ENCODE measurements at regions not wholly inside any gene's neighbourhood (a gene's known extent, or its start where the extent isn't known, plus 50 kb on each side); places are given as distances from the start of the nearest gene placed in this dataset.

GRCh38 chr9:126147186-126147935 is 179.3 kb upstream of the MVB12B start:
- H3K36me3 ChIP-seq (ENCODE audit: control insufficient read depth in 1 of 2, insufficient read depth in 2 of 2, low read depth in 1 of 2, low read length in 2 of 2), result no peaks in the 10 kb centered on the region
- H3K4ac ChIP-seq (ENCODE audit: low read depth in 1 of 2, low read length in 2 of 2), result no peak overlapping the region
- no peak overlapping the region for H3K4me3 ChIP-seq (ENCODE audit: insufficient read depth in 1 of 2, low read depth in 1 of 2, low read length in 2 of 2)
- H3K4me2 ChIP-seq (ENCODE audit: low read length, poor library complexity, severe bottlenecking), result no peak overlapping the region
- peaks cover 41 to 63% of the 10 kb centered on the region in 2 experiments for H3K27me3 ChIP-seq (ENCODE audit: control insufficient read depth in 1 of 2, insufficient read depth in 1 of 2, low read length in 2 of 2)
- no peaks in the 10 kb centered on the region for H3K4me1 ChIP-seq (ENCODE audit: control insufficient read depth, insufficient read depth, low read depth, low read length)
- H4K91ac ChIP-seq (ENCODE audit: low read length), result no peak overlapping the region
- no peak overlapping the region for H2BK120ac ChIP-seq (ENCODE audit: low read depth, low read length)
- H3K14ac ChIP-seq (ENCODE audit: low read length in 2 of 2), result no peak overlapping the region
- H3K9ac ChIP-seq (ENCODE audit: low read length), result no peak overlapping the region
- H2AK5ac ChIP-seq (ENCODE audit: low read length, severe bottlenecking), result no peak overlapping the region
- peaks cover 5% of the 10 kb centered on the region for H3K9me3 ChIP-seq (ENCODE audit: control insufficient read depth, low read length)
- no peak overlapping the region for H2BK5ac ChIP-seq (ENCODE audit: low read depth, low read length, poor library complexity, severe bottlenecking)
- H3K27ac ChIP-seq (ENCODE audit: low read length, poor library complexity, severe bottlenecking), result no peak overlapping the region
- 84% methylated on average over 6 of the region's 10 CpGs for WGBS
- no peak overlapping the region for H2AFZ ChIP-seq (ENCODE audit: low read depth, low read length)
- no peak overlapping the region for H3K18ac ChIP-seq (ENCODE audit: low read depth in 1 of 2, low read length in 2 of 2)
- H4K8ac ChIP-seq (ENCODE audit: low read length), result no peak overlapping the region
- H3K79me1 ChIP-seq (replicated peaks; ENCODE audit: low read length, poor library complexity, severe bottlenecking), result no peaks in the 10 kb centered on the region
- no peak overlapping the region for H2BK12ac ChIP-seq (ENCODE audit: low read length in 2 of 2)
- no peak overlapping the region for H2BK15ac ChIP-seq (ENCODE audit: low read depth, poor library complexity, severe bottlenecking)
- DNase-seq, result no peak
- H3K23ac ChIP-seq (ENCODE audit: low read length in 2 of 2), result no peak overlapping the region

GRCh38 chr9:126147936-126148870 is 178.4 kb upstream of the MVB12B start:
- no peak overlapping the region for H4K91ac ChIP-seq (ENCODE audit: low read length)
- peaks cover 4% of the 10 kb centered on the region for H3K9me3 ChIP-seq (ENCODE audit: control insufficient read depth, low read length)
- H3K4me3 ChIP-seq (ENCODE audit: insufficient read depth in 1 of 2, low read depth in 1 of 2, low read length in 2 of 2), result no peak overlapping the region
- H2BK15ac ChIP-seq (ENCODE audit: low read depth, poor library complexity, severe bottlenecking), result no peak overlapping the region
- H3K9ac ChIP-seq (ENCODE audit: low read length), result no peak overlapping the region
- H2AK5ac ChIP-seq (ENCODE audit: low read length, severe bottlenecking), result no peak overlapping the region
- H3K4me2 ChIP-seq (ENCODE audit: low read length, poor library complexity, severe bottlenecking), result no peak overlapping the region
- WGBS, result 86% methylated on average over 18 of the region's 18 CpGs
- H2BK5ac ChIP-seq (ENCODE audit: low read depth, low read length, poor library complexity, severe bottlenecking), result no peak overlapping the region
- H4K8ac ChIP-seq (ENCODE audit: low read length), result no peak overlapping the region
- no peak overlapping the region for H2BK12ac ChIP-seq (ENCODE audit: low read length in 2 of 2)
- DNase-seq, result no peak
- no peak overlapping the region for H3K27ac ChIP-seq (ENCODE audit: low read length, poor library complexity, severe bottlenecking)
- peaks cover 42 to 68% of the 10 kb centered on the region in 2 experiments for H3K27me3 ChIP-seq (ENCODE audit: control insufficient read depth in 1 of 2, insufficient read depth in 1 of 2, low read length in 2 of 2)
- H2BK120ac ChIP-seq (ENCODE audit: low read depth, low read length), result no peak overlapping the region
- no peak overlapping the region for H3K18ac ChIP-seq (ENCODE audit: low read depth in 1 of 2, low read length in 2 of 2)
- no peaks in the 10 kb centered on the region for H3K79me1 ChIP-seq (replicated peaks; ENCODE audit: low read length, poor library complexity, severe bottlenecking)
- no peak overlapping the region for H3K14ac ChIP-seq (ENCODE audit: low read length in 2 of 2)
- no peak overlapping the region for H2AFZ ChIP-seq (ENCODE audit: low read depth, low read length)
- H3K36me3 ChIP-seq (ENCODE audit: control insufficient read depth in 1 of 2, insufficient read depth in 2 of 2, low read depth in 1 of 2, low read length in 2 of 2), result no peaks in the 10 kb centered on the region
- H3K23ac ChIP-seq (ENCODE audit: low read length in 2 of 2), result no peak overlapping the region
- H3K4me1 ChIP-seq (ENCODE audit: control insufficient read depth, insufficient read depth, low read depth, low read length), result no peaks in the 10 kb centered on the region
- H3K4ac ChIP-seq (ENCODE audit: low read depth in 1 of 2, low read length in 2 of 2), result no peak overlapping the region

GRCh38 chr9:126148994-126149393 is 177.6 kb upstream of the MVB12B start:
- no peak overlapping the region for H4K8ac ChIP-seq (ENCODE audit: low read length)
- no peak for DNase-seq
- no peak overlapping the region for H2BK12ac ChIP-seq (ENCODE audit: low read length in 2 of 2)
- no peak overlapping the region for H3K14ac ChIP-seq (ENCODE audit: low read length in 2 of 2)
- no peaks in the 10 kb centered on the region for H3K4me1 ChIP-seq (ENCODE audit: control insufficient read depth, insufficient read depth, low read depth, low read length)
- no peak overlapping the region for H2AK5ac ChIP-seq (ENCODE audit: low read length, severe bottlenecking)
- no peaks in the 10 kb centered on the region for H3K79me1 ChIP-seq (replicated peaks; ENCODE audit: low read length, poor library complexity, severe bottlenecking)
- H4K91ac ChIP-seq (ENCODE audit: low read length), result no peak overlapping the region
- peaks cover 4% of the 10 kb centered on the region for H3K9me3 ChIP-seq (ENCODE audit: control insufficient read depth, low read length)
- no peak overlapping the region for H2BK120ac ChIP-seq (ENCODE audit: low read depth, low read length)
- H2AFZ ChIP-seq (ENCODE audit: low read depth, low read length), result no peak overlapping the region
- H3K23ac ChIP-seq (ENCODE audit: low read length in 2 of 2), result no peak overlapping the region
- H3K9ac ChIP-seq (ENCODE audit: low read length), result no peak overlapping the region
- H3K36me3 ChIP-seq (ENCODE audit: control insufficient read depth in 1 of 2, insufficient read depth in 2 of 2, low read depth in 1 of 2, low read length in 2 of 2), result no peaks in the 10 kb centered on the region
- no peak overlapping the region for H2BK15ac ChIP-seq (ENCODE audit: low read depth, poor library complexity, severe bottlenecking)
- no peak overlapping the region for H2BK5ac ChIP-seq (ENCODE audit: low read depth, low read length, poor library complexity, severe bottlenecking)
- no peak overlapping the region for H3K4me2 ChIP-seq (ENCODE audit: low read length, poor library complexity, severe bottlenecking)
- peaks cover 42 to 75% of the 10 kb centered on the region in 2 experiments for H3K27me3 ChIP-seq (ENCODE audit: control insufficient read depth in 1 of 2, insufficient read depth in 1 of 2, low read length in 2 of 2)
- H3K4me3 ChIP-seq (ENCODE audit: insufficient read depth in 1 of 2, low read depth in 1 of 2, low read length in 2 of 2), result no peak overlapping the region
- no peak overlapping the region for H3K4ac ChIP-seq (ENCODE audit: low read depth in 1 of 2, low read length in 2 of 2)
- WGBS, result 100% methylated on average over 4 of the region's 4 CpGs
- H3K18ac ChIP-seq (ENCODE audit: low read depth in 1 of 2, low read length in 2 of 2), result no peak overlapping the region
- no peak overlapping the region for H3K27ac ChIP-seq (ENCODE audit: low read length, poor library complexity, severe bottlenecking)

GRCh38 chr9:126149661-126150060 is 177.0 kb upstream of the MVB12B start:
- Histone ChIP-seq H3K27me3 (ENCODE audit: control insufficient read depth in 1 of 2, insufficient read depth in 1 of 2, low read length in 2 of 2) (peaks cover 42 to 80% of the 10 kb centered on the region in 2 experiments), H3K4ac (ENCODE audit: low read depth in 1 of 2, low read length in 2 of 2) (no peak overlapping the region), H3K23ac (ENCODE audit: low read length in 2 of 2) (no peak overlapping the region), H3K79me1 (replicated peaks; ENCODE audit: low read length, poor library complexity, severe bottlenecking) (no peaks in the 10 kb centered on the region), H3K36me3 (ENCODE audit: control insufficient read depth in 1 of 2, insufficient read depth in 2 of 2, low read depth in 1 of 2, low read length in 2 of 2) (no peaks in the 10 kb centered on the region), H4K8ac (ENCODE audit: low read length) (no peak overlapping the region), H4K91ac (ENCODE audit: low read length) (no peak overlapping the region), H3K14ac (ENCODE audit: low read length in 2 of 2) (no peak overlapping the region), H3K4me2 (ENCODE audit: low read length, poor library complexity, severe bottlenecking) (no peak overlapping the region), H3K4me3 (ENCODE audit: insufficient read depth in 1 of 2, low read depth in 1 of 2, low read length in 2 of 2) (no peak overlapping the region), H3K9me3 (ENCODE audit: control insufficient read depth, low read length) (peaks cover 4% of the 10 kb centered on the region), H2AK5ac (ENCODE audit: low read length, severe bottlenecking) (no peak overlapping the region), H2BK5ac (ENCODE audit: low read depth, low read length, poor library complexity, severe bottlenecking) (no peak overlapping the region), H2BK15ac (ENCODE audit: low read depth, poor library complexity, severe bottlenecking) (no peak overlapping the region), H3K9ac (ENCODE audit: low read length) (no peak overlapping the region), H3K4me1 (ENCODE audit: control insufficient read depth, insufficient read depth, low read depth, low read length) (no peaks in the 10 kb centered on the region), H2BK120ac (ENCODE audit: low read depth, low read length) (no peak overlapping the region), H2AFZ (ENCODE audit: low read depth, low read length) (no peak overlapping the region), H3K27ac (ENCODE audit: low read length, poor library complexity, severe bottlenecking) (no peak overlapping the region), H2BK12ac (ENCODE audit: low read length in 2 of 2) (no peak overlapping the region), H3K18ac (ENCODE audit: low read depth in 1 of 2, low read length in 2 of 2) (no peak overlapping the region)
- 85% methylated on average over 2 of the region's 2 CpGs for WGBS
- DNase-seq, result no peak

All from mesenchymal stem cell (in vitro differentiated cells and primary cell).